COR-L47 (cell line): ENCODE measurements at regions not wholly inside any gene's neighbourhood (a gene's known extent, or its start where the extent isn't known, plus 50 kb on each side); places are given as distances from the start of the nearest gene placed in this dataset.

Experiments used
- DNase-seq: peaks from one replicate; lab custom pipeline; 2025; lab: John Stamatoyannopoulos, UW

GRCh38 chr21:32940079-32941014, 85.4 kb upstream of the OLIG2 start:
- peak; percentile 30 for DNase-seq

GRCh38 chr21:32941263-32941662, 84.5 kb upstream of the OLIG2 start:
- no peak for DNase-seq

GRCh38 chr21:32946654-32947053, 79.1 kb upstream of the OLIG2 start:
- no peak for DNase-seq

GRCh38 chr21:32947736-32948135, 78.0 kb upstream of the OLIG2 start:
- no peak for DNase-seq

GRCh38 chr21:32949701-32950100, 76.0 kb upstream of the OLIG2 start:
- no peak for DNase-seq

GRCh38 chr21:32951041-32951440, 74.7 kb upstream of the OLIG2 start:
- DNase-seq = no peak

GRCh38 chr21:32954353-32954752, 71.4 kb upstream of the OLIG2 start:
- DNase-seq = no peak

GRCh38 chr21:32955311-32956060, 70.2 kb upstream of the OLIG2 start:
- DNase-seq = no peak

- no peak for DNase-seq
Observed at GRCh38 chr21:32956061-32956656, 69.6 kb upstream of the OLIG2 start.

- no peak for DNase-seq
Observed at GRCh38 chr21:32957545-32957944, 68.2 kb upstream of the OLIG2 start.

GRCh38 chr21:32958288-32959002, 67.3 kb upstream of the OLIG2 start:
- DNase-seq = no peak

GRCh38 chr21:32962268-32962667, 63.5 kb upstream of the OLIG2 start:
- DNase-seq = no peak

GRCh38 chr21:32965129-32965680, 60.5 kb upstream of the OLIG2 start:
- DNase-seq = no peak

GRCh38 chr21:32966120-32966519, 59.6 kb upstream of the OLIG2 start:
- no peak for DNase-seq

- DNase-seq = peak; percentile 5
Observed at GRCh38 chr21:32968103-32968502, 57.6 kb upstream of the OLIG2 start.

- DNase-seq = no peak
Observed at GRCh38 chr21:32974653-32975052, 51.1 kb upstream of the OLIG2 start.

- DNase-seq = no peak
Observed at GRCh38 chr21:32975811-32976431, 49.8 kb upstream of the OLIG2 start.
